ENCODE measurements at regions not wholly inside any gene's neighbourhood (a gene's known extent, or its start where the extent isn't known, plus 50 kb on each side); places are given as distances from the start of the nearest gene placed in this dataset.

DNA sequence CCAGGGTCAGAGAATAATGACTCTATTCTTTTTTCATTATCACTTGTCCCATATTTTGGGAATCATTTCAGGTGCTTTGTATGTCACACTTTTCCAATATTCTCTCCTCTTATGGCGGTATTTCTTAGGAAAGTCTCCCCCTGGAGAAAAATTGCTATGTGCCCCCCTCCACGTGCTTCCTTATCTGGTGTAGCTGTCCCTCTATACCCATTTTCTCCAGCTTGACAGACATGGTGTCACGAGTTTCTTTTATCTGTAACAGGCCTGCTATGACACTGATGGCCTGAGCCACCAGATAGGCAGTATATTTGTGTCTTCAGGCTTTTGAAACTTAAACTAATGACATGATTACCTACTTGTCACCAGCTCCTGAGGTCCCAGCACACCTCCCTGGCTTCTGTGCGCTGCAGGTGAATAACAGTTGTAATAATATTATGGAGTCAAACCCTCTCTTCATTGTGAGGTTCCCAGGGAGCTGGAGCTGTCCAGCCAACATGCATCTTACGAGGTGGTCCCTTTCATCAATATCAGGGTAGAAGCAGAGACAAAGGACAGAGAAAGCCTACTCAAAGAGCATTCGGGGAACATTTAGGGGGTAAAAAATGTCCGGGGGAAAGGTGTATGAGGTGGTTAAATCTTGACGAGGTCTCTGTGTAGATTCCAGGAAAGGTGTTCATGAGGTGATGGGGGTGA, 71.2 kb upstream of the DUSP10 start:
- WGBS, 2 experiments (ENCODE audit: extremely low coverage in 1 of 2, insufficient coverage in 1 of 2, insufficient read length in 1 of 2, insufficient replicate concordance in 2 of 2, low coverage in 1 of 2, low lambda C conversion rate in 2 of 2, missing lambda C conversion rate in 1 of 2), result 83% methylated on average over 8 of the region's 8 CpGs; no CpG with 5 or more reads in 1 of the 2 experiments
- TF ChIP-seq, protein P1, sequence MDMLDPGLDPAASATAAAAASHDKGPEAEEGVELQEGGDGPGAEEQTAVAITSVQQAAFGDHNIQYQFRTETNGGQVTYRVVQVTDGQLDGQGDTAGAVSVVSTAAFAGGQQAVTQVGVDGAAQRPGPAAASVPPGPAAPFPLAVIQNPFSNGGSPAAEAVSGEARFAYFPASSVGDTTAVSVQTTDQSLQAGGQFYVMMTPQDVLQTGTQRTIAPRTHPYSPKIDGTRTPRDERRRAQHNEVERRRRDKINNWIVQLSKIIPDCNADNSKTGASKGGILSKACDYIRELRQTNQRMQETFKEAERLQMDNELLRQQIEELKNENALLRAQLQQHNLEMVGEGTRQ (IDR thresholded peaks at IDR 0.05; ENCODE audit: low read length), result no peak
- TF ChIP-seq JUN (IDR thresholded peaks at IDR 0.05; ENCODE audit: low read depth, low read length), result no peak
- TF ChIP-seq KDM5A (IDR thresholded peaks at IDR 0.05; ENCODE audit: low read length), result no peak
- TF ChIP-seq BRCA1 (IDR thresholded peaks at IDR 0.05; ENCODE audit: low read depth, low read length), result no peak

More for the DNA sequence above, 71.2 kb upstream of the DUSP10 start:
- Histone ChIP-seq H3K27ac (ENCODE audit: low read depth, low read length) (no peak overlapping the region), H3K56ac (replicated peaks; ENCODE audit: insufficient read length, low read depth, low read length) (no peak overlapping the region), H3K14ac (ENCODE audit: insufficient read length) (no peak overlapping the region), H4K20me1 (replicated peaks in 1 of 2; ENCODE audit: control insufficient read depth in 1 of 2, insufficient read depth in 2 of 2, low read length in 2 of 2) (no peaks in the 10 kb centered on the region), H3K9me3 (ENCODE audit: insufficient read depth in 2 of 2, low read depth in 1 of 2, low read length in 1 of 2) (no peaks in the 10 kb centered on the region), H3K79me1 (ENCODE audit: low read depth, low read length) (no peaks in the 10 kb centered on the region), H2BK120ac (replicated peaks; ENCODE audit: low read depth, low read length) (no peak overlapping the region), H3K4me2 (ENCODE audit: insufficient read depth in 1 of 2, low read depth in 2 of 2, low read length in 2 of 2) (no peak overlapping the region), H3K27me3 (replicated peaks in 1 of 4; ENCODE audit: control insufficient read depth in 3 of 4, extremely low read depth in 1 of 4, insufficient read depth in 3 of 4, low read length in 3 of 4) (no peaks in the 10 kb centered on the region), H3K4me1 (replicated peaks in 1 of 4; ENCODE audit: control insufficient read depth in 3 of 4, insufficient read depth in 4 of 4, low read length in 3 of 4) (peaks cover 0 to 4% (median 0%) of the 10 kb centered on the region in 4 experiments; a peak in 1 of 7 replicates), H2AFZ (ENCODE audit: low read length) (no peak overlapping the region), H4K91ac (replicated peaks; ENCODE audit: insufficient read length, low read length) (no peak overlapping the region), H4K8ac (ENCODE audit: extremely low read depth, insufficient read depth, low read length) (no peak overlapping the region), H2BK5ac (ENCODE audit: low read depth, low read length) (no peak overlapping the region), H3K18ac (ENCODE audit: extremely low read depth, low read length) (no peak overlapping the region), H4K5ac (ENCODE audit: insufficient read length, low read depth, low read length) (no peak overlapping the region), H2AK5ac (ENCODE audit: low read depth, low read length) (no peak overlapping the region), H2BK20ac (ENCODE audit: low read length) (no peak overlapping the region), H3K9ac (replicated peaks in 1 of 4; ENCODE audit: extremely low read depth in 1 of 4, low read depth in 3 of 4, low read length in 3 of 4) (no peak overlapping the region), H3K36me3 (ENCODE audit: control insufficient read depth in 2 of 4, insufficient read depth in 4 of 4, low read length in 3 of 4) (no peaks in the 10 kb centered on the region), H3K23ac (ENCODE audit: insufficient read length) (no peak overlapping the region), H2BK12ac (ENCODE audit: low read depth, low read length) (no peak overlapping the region), H3K4me3 (ENCODE audit: extremely low read depth in 1 of 4, insufficient read depth in 2 of 4, low read depth in 3 of 4, low read length in 4 of 4) (no peak overlapping the region), H3K79me2 (ENCODE audit: control insufficient read depth in 1 of 2, insufficient read depth in 2 of 2, low read length in 2 of 2) (no peaks in the 10 kb centered on the region), H2BK15ac (ENCODE audit: low read length) (no peak overlapping the region), H3K23me2 (ENCODE audit: low read depth, low read length) (no peaks in the 10 kb centered on the region), H3K4ac (replicated peaks; ENCODE audit: insufficient read length, low read depth, low read length) (no peak overlapping the region)
- no peak for FAIRE-seq
- CTCF ChIA-PET (ENCODE audit: partially characterized antibody), result interaction anchor here (1.1 kb wide), 1 partner anchor 648 kb away, joined by 3 read pairs; no protein-coding TSS in a partner anchor
- no peak for DNase-seq (ENCODE audit: low read depth in 1 of 2, low spot score in 2 of 2)
- POLR2A ChIA-PET (ENCODE audit: partially characterized antibody), result no interaction called here

Measured in H1 (cell line).